ENCODE measurements at regions not wholly inside any gene's neighbourhood (a gene's known extent, or its start where the extent isn't known, plus 50 kb on each side); places are given as distances from the start of the nearest gene placed in this dataset.

DNA sequence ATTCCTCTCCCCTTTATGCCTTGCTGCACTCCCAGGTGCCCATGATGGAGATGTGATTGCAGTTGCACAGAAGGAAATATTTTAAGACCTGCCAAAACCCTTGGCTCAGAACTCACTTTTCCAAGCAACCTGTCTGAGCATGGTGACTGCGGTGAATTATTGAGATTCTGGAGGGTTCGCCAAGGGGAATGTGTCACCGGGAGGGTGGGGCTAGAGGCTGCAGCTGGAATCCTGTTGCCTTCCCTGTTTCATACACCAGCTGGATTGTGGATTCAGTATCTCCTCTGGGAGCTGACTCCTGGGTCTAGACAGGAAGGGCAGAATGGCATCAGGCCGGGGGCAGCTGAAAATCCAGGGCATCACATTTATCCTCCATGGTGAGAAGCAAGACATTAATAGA, 527.2 kb downstream of the TMEM114 start:
- CTCF ChIA-PET (ENCODE audit: unreplicated experiment), result no interaction called here
- no peaks in the 10 kb centered on the region for H3K9me2 ChIP-seq (ENCODE audit: insufficient read depth, low read length)
- no TSS peak for BruUV-seq (replicated peaks)
- H3K36me3 ChIP-seq (ENCODE audit: insufficient read depth, low read length), result no peaks in the 10 kb centered on the region
- H3K4me2 ChIP-seq (ENCODE audit: low read length), result no peak overlapping the region
- POLR2A ChIA-PET, result interaction anchor here (0.5 kb wide), 1 partner anchor 181 kb away, joined by 4 read pairs; no protein-coding TSS in a partner anchor
- no peak overlapping the region for H3K4me3 ChIP-seq (ENCODE audit: low read depth, low read length, poor library complexity, severe bottlenecking)
- DNase-seq (ENCODE audit: low spot score), result no peak
- no peaks in the 10 kb centered on the region for H4K20me1 ChIP-seq (ENCODE audit: insufficient read depth, low read length)
- TF ChIP-seq, protein P1, sequence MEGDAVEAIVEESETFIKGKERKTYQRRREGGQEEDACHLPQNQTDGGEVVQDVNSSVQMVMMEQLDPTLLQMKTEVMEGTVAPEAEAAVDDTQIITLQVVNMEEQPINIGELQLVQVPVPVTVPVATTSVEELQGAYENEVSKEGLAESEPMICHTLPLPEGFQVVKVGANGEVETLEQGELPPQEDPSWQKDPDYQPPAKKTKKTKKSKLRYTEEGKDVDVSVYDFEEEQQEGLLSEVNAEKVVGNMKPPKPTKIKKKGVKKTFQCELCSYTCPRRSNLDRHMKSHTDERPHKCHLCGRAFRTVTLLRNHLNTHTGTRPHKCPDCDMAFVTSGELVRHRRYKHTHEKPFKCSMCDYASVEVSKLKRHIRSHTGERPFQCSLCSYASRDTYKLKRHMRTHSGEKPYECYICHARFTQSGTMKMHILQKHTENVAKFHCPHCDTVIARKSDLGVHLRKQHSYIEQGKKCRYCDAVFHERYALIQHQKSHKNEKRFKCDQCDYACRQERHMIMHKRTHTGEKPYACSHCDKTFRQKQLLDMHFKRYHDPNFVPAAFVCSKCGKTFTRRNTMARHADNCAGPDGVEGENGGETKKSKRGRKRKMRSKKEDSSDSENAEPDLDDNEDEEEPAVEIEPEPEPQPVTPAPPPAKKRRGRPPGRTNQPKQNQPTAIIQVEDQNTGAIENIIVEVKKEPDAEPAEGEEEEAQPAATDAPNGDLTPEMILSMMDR (conservative IDR thresholded peaks at IDR 0.05; ENCODE audit: low read length), result no peak
- TF ChIP-seq EZH2phosphoT487 (IDR thresholded peaks at IDR 0.05; ENCODE audit: borderline replicate concordance, low read depth, low read length), result no peak
- intact Hi-C loops (cut with micrococcal nuclease; ENCODE audit: unreplicated experiment), result no loop called here
- H2AFZ ChIP-seq (ENCODE audit: low read length), result no peak overlapping the region
- H3K9me3 ChIP-seq (ENCODE audit: low read length), result no peaks in the 10 kb centered on the region
- H3K4me1 ChIP-seq (ENCODE audit: insufficient read depth, low read length, poor library complexity, severe bottlenecking), result no peaks in the 10 kb centered on the region
- H3K27ac ChIP-seq (ENCODE audit: low read depth, low read length, poor library complexity, severe bottlenecking), result no peak overlapping the region
- no peaks in the 10 kb centered on the region for H3K79me2 ChIP-seq (ENCODE audit: insufficient read depth, low read depth, low read length)

DNA sequence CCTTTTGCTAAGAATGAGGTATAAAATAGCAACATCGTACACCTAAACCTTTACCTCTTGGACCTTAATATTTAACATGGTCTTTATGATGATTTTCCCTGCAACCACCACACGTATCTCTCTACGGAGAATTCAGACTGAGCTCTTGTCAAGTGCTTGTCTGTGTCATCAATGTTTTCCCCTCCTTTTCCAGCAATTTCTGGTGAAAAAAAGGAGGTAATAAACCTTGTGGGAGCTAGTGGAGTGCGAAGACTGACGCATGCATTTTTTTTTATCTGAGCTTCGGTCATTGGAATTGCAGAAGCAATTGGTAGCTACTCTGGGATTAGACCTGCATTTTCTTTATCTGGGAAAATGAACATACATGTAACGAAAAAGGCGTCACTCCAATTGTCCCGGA, 527.6 kb downstream of the TMEM114 start:
- Histone ChIP-seq H4K20me1 (ENCODE audit: insufficient read depth, low read length) (no peaks in the 10 kb centered on the region), H2AFZ (ENCODE audit: low read length) (no peak overlapping the region), H3K4me3 (ENCODE audit: low read depth, low read length, poor library complexity, severe bottlenecking) (no peak overlapping the region), H3K4me2 (ENCODE audit: low read length) (no peak overlapping the region), H3K9me3 (ENCODE audit: low read length) (no peaks in the 10 kb centered on the region), H3K27ac (ENCODE audit: low read depth, low read length, poor library complexity, severe bottlenecking) (no peak overlapping the region), H3K79me2 (ENCODE audit: insufficient read depth, low read depth, low read length) (no peaks in the 10 kb centered on the region), H3K4me1 (ENCODE audit: insufficient read depth, low read length, poor library complexity, severe bottlenecking) (no peaks in the 10 kb centered on the region), H3K36me3 (ENCODE audit: insufficient read depth, low read length) (no peaks in the 10 kb centered on the region), H3K9me2 (ENCODE audit: insufficient read depth, low read length) (no peaks in the 10 kb centered on the region)
- TF ChIP-seq EZH2phosphoT487 (IDR thresholded peaks at IDR 0.05; ENCODE audit: borderline replicate concordance, low read depth, low read length), result no peak
- TF ChIP-seq, protein P1 (conservative IDR thresholded peaks at IDR 0.05; ENCODE audit: low read length), result no peak
- POLR2A ChIA-PET, result no interaction called here
- intact Hi-C loops (cut with micrococcal nuclease; ENCODE audit: unreplicated experiment), result no loop called here
- BruUV-seq (replicated peaks), result no TSS peak
- DNase-seq (ENCODE audit: low spot score), result no peak
- CTCF ChIA-PET (ENCODE audit: unreplicated experiment), result no interaction called here

DNA sequence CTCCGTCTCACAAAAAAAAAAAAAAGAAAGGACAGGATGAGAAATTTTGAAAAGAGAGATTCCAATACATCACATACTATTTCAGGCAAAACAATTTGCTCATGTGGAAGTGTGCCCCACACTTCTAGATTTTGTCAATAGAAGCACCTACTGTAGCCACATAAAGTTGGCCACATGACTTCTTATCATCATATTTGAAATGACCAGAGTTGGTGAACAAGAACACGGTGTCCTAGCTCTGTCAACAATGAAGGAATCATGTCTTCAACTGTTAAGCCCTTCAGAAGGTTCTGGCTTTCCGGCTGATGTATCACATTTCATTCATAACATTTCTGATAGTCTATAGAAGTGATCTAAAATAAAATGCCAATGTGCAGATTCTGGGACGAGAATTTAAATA, 534.5 kb downstream of the TMEM114 start:
- H3K9me2 ChIP-seq (ENCODE audit: insufficient read depth, low read length), result no peaks in the 10 kb centered on the region
- intact Hi-C loops (cut with micrococcal nuclease; ENCODE audit: unreplicated experiment), result no loop called here
- no peaks in the 10 kb centered on the region for H4K20me1 ChIP-seq (ENCODE audit: insufficient read depth, low read length)
- H3K36me3 ChIP-seq (ENCODE audit: insufficient read depth, low read length), result no peaks in the 10 kb centered on the region
- no TSS peak for BruUV-seq (replicated peaks)
- H3K4me2 ChIP-seq (ENCODE audit: low read length), result no peak overlapping the region
- H3K4me3 ChIP-seq (ENCODE audit: low read depth, low read length, poor library complexity, severe bottlenecking), result no peak overlapping the region
- H2AFZ ChIP-seq (ENCODE audit: low read length), result no peak overlapping the region
- H3K79me2 ChIP-seq (ENCODE audit: insufficient read depth, low read depth, low read length), result no peaks in the 10 kb centered on the region
- H3K4me1 ChIP-seq (ENCODE audit: insufficient read depth, low read length, poor library complexity, severe bottlenecking), result no peaks in the 10 kb centered on the region
- TF ChIP-seq, protein P1 (conservative IDR thresholded peaks at IDR 0.05; ENCODE audit: low read length), result no peak
- TF ChIP-seq EZH2phosphoT487 (IDR thresholded peaks at IDR 0.05; ENCODE audit: borderline replicate concordance, low read depth, low read length), result no peak
- no peak overlapping the region for H3K27ac ChIP-seq (ENCODE audit: low read depth, low read length, poor library complexity, severe bottlenecking)
- no peaks in the 10 kb centered on the region for H3K9me3 ChIP-seq (ENCODE audit: low read length)
- ChIA-PET POLR2A (no interaction called here), CTCF (ENCODE audit: unreplicated experiment) (no interaction called here)
- DNase-seq (ENCODE audit: low spot score), result no peak

All from OCI-LY7 (cell line).